SKM-1 (cell line): ENCODE measurements at regions not wholly inside any gene's neighbourhood (a gene's known extent, or its start where the extent isn't known, plus 50 kb on each side); places are given as distances from the start of the nearest gene placed in this dataset.

Source experiments
- DNase-seq: peaks from one replicate; lab custom pipeline; 2025; ENCODE audit not compliant: unreplicated experiment; lab: John Stamatoyannopoulos, UW

DNA sequence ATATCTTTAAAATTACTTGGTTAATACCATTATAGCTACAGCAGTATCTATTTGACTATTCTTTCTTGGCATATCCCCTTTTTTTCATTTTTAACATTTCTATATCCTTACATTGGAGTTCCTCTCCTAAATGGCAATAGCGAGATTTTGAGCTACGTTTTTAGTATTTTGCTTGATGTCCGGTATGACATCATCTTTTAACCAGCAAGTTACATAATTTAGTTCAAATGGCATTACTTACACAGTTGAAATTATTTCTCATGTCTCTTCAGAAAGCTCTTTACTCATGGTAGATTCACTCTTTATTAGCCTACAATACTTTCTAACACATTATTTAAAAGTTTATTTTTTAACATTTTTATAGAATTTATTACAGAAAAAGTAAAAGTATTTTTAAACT lies 701.7 kb upstream of the EPHA7 start:
- no peak for DNase-seq

DNA sequence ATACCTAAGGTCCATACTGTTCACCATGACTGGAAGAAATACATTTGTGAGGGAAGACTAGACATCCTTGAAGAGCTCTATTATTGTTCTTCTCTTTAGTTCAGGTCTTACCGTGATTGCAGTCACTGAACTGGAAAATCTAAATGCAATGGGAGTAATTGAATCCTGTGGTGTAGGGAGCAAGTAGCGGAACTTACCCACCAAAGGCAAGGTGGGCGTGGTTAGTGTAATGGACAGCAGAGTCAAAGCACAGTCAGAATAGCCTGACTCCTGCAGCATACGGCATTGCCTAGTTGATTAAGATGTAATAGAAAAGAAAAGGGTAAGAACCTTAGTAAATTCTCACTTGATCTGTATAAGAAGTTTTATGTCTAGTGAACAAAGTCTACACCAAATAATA lies 679.7 kb upstream of the EPHA7 start:
- no peak for DNase-seq

DNA sequence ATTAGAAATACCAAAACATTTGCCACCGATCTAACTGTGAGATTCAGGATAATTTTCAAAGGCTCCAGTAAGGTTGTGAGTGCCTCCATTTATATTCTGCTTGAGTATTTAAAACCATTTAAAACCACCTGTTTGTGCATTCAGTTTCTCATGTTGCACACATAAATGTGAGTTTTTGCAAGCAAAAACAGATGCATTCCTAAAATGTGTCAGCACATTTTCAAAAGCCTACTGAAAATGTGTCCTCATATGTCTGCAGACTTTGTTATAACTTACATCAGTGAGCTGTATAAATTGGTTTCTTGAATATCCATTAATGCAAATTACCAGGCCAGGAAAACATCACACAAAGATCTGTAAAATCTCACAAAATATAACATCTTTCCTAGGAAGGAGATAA lies 676.6 kb upstream of the EPHA7 start:
- no peak for DNase-seq

DNA sequence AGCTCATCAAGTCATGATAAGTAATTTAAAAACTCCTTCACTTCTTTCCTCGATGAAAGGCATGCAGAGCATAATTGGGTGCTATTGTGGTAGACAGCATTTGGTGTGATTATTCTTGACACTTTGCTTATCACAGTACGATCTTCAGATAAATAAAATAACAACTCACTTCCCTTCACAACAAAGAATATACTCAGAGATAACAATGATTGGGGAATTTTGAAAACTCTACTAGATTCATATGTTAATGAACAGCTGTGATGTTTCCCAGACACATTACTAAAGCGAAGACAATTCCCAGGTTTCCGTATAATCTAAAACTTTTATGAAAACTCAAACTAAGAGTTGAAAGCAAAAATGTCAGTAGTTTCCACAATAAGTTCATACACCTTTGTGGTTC lies 670.6 kb upstream of the EPHA7 start:
- DNase-seq = no peak

DNA sequence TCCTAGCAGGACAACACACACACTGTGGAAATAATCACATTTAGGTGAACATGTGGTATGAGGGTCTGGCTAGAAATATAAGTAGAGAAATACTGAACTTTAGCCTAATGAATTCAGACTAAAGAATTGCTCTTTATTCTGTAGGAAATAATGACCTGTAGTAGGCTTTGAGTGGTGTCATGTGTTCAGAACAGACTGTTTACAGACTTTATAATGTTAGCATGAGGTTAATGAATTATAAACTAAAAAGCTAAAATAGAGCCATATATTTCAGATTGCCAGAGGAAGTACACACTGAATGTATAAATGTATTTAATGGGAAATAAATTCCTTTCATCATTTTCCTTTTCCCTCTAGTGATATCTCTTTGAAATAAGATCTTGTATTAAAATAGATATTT lies 669.5 kb upstream of the EPHA7 start:
- no peak for DNase-seq

DNA sequence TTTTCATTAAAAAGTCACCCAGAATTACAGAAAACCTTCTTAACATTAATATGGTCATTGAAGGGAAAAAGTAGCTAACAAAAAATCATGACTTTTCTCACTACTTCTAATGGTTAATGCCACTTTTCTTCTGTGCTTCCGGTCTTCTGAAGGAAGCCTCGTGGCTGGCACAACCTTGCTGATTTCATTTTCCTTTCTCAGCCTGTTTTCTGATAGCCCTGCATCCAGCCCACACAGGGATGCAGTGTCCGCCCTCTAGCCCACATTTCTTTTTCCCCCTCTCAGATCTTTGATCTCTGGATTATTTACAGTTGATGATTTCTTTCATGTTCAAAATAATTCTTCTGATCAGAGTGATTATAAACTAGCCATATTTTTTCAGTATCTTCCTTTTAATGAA lies 655.4 kb upstream of the EPHA7 start:
- no peak for DNase-seq

DNA sequence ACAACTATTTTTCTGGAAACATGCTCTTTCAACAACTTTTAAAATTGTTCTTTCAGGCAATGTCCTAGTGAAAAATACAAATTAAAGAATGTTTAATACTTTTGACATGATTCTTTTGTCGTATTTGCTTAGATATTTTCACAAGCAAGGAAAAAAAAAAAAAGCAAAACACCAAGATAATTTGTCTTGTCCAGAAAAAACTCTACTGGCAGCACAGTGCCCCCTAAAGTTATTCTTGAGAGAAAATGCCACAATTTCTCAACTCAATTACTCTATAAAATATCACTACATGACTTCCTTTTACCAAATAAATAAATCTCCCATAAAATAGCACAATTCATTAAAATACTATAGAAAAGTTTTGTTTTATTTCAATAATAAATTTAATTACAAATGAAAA lies 652.5 kb upstream of the EPHA7 start:
- DNase-seq = no peak

DNA sequence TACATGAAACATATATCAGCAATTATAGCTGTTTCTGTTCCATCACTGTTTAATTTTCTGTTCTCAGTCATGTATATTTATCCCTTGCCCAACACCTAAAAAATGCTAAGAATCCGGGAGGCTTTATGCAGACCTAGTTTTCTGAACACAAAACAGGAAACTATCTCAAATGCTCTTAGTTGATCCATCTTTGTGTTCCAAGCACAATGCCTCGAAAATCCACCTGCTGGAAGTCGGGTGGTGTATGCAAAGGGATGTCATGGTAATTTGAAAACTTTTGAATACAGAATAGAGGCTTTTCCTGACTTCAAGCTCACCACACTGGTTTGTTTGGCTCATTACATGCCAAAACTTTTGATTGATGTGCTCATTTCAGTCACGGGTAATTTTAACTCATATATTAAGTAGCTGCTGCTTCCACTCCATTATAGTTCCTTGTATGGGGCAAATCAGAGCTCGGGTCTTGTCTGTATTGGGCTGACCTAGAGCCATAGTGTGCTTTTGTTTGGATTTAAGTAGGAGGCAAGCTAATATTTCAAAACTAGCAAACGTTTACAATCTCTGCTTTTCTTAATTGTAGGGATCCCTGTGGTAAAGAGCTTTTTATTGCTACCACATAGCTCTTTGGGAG lies 646.5 kb upstream of the EPHA7 start:
- DNase-seq = no peak

DNA sequence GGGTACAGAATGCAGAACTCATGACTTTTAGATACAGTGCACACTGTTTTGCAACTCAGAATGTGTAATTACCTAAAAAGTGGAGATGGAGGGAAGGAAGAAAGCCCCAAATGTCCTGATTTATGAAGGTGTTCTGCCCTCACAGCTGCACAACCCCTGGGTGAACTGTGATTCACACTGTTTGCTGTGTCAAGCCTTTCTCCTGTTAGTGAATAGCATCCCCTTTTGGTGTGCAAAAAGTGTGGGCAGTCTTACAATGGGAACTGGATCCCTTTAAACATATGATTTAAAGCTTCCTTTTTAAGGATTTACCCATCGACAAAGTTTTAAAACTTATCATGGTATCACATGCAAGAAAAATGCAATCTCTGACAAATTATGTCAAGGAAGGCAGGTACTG lies 633.4 kb upstream of the EPHA7 start:
- DNase-seq = no peak

DNA sequence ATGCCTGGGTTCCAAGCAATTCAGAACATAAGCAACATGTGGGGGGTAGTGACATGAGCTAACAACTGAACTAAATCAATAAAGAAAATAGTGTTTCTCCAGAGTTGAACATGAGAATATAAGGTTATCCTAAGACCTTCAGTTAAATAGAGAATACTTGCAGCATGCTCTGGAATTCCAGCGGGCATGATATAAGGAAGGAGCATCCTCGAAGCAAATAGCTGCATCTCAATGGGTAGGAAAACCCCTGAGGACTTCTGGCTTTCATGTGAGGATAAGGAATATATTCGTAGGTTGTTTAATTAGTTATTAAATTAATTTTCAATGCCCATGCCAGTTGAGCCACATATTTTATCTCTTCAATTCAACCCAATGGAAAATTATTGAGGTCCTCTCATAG lies 631.2 kb upstream of the EPHA7 start:
- no peak for DNase-seq

DNA sequence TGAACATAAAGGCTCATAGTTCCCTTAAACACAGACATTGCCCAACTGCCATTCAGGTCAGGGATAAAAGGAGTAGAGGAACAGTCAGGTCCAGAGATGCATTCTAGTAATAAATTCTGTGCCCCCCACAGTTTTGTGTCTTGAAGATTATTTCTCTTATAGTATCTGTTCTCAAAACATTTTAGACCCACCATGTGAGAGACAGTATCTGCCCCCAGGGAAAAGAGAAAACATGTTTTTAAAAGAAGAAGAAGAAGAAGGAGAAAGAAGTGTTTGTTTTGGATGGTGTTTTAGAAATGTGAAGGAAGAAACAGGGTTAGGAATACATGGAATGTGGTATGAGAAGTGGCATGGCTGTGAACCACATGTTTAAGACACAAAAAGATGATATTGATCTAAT lies 629.6 kb upstream of the EPHA7 start:
- DNase-seq = no peak

DNA sequence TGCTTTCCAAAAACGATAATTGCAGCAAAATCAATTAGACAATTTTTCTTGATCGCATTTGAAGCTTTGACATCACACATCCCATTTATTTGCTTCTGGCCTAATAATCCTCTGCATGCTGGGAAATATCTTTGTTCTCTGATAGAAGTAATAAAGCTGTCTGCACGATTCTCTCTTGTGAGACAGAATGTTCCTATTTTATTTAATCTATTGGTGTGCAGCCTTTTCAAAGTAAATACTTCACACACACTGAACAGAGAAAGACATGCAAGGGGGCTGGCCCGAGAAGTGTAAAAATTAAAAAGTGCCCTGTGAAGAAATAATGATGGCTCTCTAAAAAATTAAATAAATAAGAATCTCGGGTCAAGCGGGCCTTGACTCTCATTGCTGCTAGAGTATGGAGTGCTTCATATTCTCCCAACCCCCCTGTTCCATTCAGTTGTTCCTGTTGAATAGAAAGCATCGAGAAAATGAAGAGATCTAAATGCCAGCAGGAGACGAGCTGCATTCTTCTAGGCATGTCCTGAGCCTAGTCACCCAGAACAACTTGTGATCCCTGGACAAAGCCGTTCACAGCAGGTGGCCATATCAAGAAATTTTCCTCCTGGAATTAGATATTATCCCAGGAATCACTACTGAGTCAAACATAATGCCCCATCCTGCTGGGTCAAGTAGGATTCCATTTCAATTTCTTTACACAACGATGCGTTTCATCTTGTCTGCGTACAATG lies 625.9 kb upstream of the EPHA7 start:
- DNase-seq = no peak

DNA sequence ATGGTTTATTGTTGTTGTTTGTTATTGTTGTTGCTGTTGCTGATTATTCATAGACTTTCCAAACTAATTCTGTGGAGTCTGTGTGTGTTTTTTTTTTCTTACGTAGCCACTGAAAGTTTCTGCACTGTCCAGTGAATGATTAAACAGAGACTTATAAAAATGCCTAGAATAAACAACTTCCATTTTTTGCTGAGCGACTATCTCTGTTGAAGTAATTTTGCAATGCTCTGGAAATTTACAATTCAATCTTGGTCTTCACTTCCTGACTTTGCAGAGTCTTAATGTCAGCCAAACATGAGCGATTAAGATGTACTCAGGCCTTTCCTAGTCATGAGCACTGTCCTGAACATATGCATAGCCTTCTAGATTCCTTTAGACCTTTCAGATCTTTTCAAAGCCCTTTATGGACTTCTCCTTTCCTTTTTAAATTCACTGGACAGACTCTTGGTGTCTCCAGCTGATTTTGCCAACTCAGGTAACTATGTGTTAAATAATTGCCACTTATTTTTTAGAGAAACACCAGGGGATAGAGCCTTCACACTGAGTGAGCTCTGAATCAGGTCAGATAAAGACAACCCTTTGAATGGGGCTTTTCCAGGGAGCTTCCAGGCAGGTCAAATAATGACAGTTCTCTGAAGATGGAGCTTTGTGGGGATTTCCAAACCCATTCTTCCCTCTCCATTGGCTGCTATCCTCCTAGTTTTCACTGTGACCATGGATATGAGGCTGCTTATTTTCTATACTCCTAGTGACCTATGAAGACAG lies 622.8 kb upstream of the EPHA7 start:
- no peak for DNase-seq

DNA sequence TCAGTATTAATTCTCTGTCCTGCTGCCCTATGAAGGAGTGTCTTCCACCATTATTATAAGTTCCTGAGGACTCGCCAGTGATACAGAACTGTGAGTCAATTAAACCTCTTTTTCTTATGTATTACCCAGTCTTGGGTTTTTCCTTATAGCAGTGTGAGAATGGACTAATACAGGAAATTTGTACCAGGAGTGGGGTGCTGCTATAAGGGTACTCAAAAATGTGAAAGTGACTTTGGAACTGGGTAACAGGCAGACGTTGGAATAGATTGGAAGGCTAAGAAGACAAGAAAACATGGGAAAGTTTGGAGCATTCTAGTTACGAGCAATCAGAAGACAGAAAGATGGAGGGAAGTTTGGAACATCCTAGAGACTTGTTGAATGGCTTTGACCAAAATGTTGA lies 616.7 kb upstream of the EPHA7 start:
- no peak for DNase-seq

DNA sequence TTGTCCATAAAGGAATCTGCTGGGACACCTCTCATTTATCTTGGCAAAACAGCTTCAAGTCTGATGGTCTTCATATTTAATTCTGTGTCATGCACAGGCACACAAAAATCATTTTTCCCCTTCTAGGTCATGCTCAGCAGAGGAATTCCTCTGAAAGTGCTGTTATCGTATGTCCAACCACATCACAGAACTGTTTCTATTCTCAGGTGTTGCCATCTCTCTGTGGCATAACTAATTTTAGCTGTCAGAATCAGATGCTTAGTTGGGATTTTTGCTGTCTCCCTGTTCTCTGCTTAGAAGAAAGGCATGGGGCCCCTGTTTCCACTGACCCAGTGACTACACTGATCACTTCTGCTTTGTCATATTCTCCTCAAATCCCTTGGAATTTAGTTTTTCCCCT lies 608.0 kb upstream of the EPHA7 start:
- no peak for DNase-seq

DNA sequence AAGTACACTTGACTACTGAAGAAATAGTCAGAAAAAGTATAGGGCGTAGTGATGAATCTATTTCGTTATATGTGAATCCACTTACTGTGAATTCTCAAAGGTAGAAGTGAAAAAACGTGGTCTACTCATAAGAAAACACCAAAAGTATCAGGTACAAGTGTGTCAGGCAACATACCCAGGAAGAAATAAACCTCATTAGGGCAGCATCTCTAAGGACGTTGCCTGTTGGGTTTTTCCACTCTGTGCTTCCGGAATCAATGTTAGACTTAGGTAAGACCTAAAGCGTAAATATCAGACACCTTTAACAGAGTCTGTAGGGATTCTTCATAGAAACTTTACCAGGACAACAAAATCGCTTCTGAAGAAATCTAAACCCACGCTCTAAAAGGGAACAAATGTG lies 607.2 kb upstream of the EPHA7 start:
- no peak for DNase-seq

DNA sequence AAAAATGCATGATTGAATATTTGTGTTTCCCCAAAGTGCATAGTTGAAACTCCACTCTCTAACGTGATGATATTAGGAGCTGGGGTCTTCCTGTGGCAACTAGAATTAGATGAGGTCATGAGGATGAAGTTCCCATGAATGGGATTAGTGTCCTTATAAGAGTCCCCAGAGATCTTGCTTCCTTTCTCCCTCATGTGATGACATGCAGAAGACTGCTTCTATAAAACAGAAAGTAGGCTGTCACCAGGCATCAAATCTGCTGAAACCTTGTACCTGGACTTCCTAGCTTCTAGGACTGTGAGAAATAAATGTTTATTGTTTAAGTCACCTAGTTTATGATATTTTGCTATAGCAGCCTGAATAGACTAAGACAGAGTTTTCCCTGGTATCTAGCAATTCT lies 586.5 kb upstream of the EPHA7 start:
- DNase-seq = no peak

DNA sequence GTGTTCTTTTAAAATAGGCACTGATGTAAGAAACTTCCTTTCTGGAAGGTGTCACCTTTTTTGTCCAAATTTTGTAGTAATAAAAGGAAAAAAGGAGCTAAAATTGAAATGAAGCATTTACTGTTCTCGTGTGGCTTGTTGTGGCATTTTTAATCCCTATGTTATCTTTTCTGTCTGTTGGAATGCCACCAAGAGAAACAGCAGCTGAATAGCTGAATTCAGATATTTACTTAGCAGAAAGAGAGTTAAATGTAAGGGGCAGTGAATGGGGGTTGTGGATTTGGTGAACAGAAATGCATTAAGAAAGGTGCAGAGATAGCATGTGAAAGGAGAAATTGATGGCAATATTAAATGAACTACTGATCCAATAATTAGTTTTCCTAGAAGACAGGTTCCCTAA lies 573.6 kb upstream of the EPHA7 start:
- no peak for DNase-seq

DNA sequence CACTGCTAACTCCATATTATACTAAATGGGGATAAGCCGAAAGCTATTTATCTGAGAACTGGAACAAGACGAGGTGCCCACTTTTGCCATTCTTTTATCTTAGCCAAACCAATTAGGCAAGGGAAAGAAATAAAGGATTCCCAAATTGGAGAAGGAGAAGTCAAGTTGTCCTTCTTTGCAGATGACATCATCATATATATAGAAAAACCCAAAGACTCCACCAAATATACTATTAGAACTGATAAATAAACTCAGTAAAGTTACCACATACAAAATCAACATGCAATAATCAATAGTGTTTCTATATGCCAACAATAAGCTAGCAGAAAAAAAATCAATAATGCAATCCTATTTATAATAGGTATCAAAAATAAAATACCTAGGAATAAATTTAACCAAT lies 570.3 kb upstream of the EPHA7 start:
- DNase-seq = no peak

DNA sequence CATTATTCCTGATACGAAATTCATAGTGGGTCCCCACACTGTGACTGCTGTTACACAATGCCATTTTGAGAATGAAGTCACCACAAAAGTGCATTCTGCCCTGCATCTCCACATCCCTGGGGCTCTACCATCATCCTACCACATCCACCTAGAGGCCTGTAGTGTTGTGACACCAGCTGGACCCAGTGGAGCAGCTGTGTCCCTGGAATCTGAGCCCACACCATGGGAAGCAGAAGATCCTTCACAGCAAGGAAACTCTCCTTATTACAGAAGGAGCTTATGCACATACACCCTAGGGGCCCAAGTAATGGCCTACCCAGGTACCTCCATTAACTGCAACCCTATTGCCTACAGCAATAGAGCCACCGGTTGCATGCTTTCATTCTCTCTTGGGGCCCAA lies 566.6 kb upstream of the EPHA7 start:
- no peak for DNase-seq

DNA sequence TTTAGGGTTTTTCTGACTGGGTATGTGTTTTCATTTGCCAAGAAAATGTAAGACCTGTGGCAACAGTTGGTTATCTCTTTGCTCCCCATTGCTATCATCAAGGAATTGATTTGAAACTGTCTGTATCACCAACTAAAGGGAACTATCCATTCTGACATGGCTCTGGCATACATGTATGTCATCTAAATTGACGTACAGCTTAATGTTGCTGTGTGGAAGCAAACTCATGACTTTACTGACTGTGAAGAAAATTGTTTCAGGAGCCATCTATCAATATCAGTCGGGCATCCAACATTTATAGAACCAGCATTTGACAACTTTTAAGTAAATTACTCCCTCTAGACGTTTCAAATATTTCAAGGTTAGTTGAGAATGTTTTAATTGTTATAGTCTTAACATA lies 555.8 kb upstream of the EPHA7 start:
- DNase-seq = no peak

DNA sequence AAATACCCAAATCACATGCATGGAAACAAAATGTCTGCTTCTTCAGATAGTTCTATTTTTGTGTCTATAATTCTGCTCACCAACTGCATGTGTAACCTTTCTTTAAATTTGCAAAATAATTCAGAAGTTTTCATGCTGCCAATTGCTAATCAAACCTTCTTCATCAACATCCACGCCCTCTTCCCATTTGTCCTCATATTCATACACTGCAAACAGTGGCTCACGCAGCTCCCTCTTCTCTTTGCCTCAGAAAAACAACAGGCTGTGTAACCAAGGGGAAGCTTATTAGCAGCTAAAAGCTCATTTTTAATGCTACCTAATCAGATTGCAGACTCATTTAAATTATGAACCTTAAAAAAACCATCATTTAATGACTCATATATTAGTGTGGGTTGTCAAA lies 555.0 kb upstream of the EPHA7 start:
- DNase-seq = no peak
